COLO668 (cell line): ENCODE measurements at regions not wholly inside any gene's neighbourhood (a gene's known extent, or its start where the extent isn't known, plus 50 kb on each side); places are given as distances from the start of the nearest gene placed in this dataset.

Experiments
- DNase-seq: peaks from one replicate; lab custom pipeline; 2025; ENCODE audit not compliant: unreplicated experiment; lab: John Stamatoyannopoulos, UW

DNA sequence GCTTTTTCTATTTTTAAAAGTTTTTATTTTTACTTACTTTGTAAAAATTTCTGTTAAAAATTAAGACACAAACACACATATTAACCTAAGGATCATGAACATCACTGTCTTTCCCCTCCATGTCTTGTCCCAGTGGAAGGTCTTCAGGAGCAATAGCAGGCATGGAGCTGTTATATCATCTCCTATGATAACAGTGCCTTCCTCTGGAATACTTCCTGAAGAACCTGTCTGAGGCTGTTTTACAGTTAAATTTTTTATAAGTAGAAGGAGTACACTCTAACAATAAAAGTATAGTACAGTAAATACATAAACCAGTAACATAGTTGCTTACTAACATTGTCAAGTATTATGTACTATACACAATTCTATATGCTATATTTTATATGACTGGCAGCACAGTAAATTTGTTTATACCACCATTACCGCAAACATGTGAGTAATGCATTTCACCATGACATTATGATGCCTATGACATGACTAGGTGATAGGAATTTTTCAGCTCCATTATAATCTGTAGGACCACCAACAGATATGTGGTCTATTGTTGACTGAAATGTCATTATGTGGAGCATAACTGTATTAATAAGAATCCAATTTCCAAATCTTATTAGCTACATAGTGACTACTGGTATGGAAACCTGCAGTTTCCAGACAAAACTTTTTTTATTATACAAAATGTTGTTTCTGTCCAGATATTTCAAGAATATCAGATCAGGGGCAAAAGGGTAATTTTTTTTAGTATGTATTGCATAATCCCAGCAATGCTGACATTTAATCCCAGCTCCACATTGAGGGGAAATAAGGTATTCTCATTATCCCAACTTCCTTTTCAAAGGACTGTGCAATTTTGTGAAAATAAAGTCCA is 337.2 kb upstream of the SLC39A10 start:
- DNase-seq, result no peak

DNA sequence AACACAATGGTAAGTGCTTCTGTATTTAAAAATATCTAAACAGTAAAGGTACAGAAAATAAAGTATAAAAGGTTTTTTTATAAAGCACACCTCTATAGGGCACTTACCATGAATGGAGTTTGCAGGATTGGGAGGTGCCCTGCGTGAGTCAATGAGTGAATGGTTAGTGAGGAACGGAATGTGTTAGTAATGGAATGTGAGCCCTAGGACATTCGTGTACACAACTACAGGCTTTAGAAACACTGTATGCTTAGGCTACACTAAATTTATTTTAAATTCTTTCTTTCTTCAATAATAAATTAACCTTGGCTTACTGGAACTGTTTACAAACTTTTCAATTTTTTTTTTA is 337.9 kb upstream of the SLC39A10 start:
- no peak for DNase-seq

DNA sequence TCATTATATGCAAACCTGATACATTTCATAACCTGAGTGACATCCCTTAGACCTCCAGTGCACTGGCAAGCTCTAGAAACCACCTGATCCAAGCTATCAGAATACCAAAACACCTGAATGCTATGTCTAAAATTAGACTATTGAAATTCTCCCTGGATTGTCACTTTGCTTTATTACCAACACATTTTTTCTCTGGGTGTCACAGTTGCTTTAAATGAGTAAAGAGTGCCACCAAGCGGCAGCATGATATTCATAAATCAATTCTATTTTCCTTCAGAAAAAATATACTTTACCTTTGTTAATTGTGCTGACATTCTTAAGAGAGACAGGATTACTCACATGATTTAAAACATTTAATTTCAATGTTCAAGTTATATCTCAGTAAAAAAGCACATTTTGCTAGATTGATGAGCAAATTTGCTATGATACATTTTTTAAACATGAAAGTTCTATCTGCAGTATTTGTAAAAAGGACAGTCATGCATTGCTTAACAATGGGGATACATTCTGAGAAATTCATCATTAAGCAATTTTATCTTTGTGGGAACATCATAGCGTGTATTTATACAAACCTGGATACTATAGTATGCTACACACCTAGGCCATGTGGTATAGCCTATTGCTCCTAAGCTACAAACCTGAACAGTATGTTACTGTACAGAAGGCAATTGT is 338.4 kb upstream of the SLC39A10 start:
- DNase-seq, result no peak

DNA sequence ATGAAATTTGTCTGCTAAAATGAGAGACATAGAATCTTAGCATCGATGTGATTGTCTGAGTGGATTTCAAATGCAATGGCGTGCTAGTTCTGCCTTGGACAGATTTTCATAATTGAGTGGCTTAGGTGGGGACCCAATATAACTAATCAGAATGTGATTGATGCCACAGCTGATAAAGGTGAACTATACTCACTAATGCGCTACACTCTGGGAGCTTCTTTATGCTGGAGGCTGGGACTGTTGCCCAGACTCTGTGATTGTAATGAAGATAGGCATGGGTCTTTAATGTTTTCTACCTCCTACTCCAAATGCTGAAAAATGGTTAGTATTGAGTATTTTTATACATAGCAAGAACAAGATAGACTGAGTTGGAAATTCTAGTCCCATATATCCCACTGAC is 339.5 kb upstream of the SLC39A10 start:
- no peak for DNase-seq

DNA sequence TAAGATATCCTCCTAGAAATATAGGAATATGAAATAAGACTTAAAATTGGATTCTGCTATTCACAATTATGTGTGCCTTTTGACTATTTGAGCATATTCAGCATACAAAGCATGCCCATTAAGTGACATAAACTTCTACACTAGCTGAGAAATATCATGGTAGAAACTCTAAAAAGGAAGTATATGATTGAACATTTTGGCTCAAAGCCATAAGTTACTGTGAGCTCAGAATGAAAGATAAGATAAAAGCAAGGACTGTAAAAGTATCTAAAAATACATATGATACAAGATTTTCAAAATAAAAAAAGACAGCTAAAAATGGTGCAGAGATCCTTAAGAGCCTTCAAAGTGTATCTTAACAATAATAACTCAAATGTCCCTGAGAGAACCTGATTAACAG is 340.5 kb upstream of the SLC39A10 start:
- no peak for DNase-seq

DNA sequence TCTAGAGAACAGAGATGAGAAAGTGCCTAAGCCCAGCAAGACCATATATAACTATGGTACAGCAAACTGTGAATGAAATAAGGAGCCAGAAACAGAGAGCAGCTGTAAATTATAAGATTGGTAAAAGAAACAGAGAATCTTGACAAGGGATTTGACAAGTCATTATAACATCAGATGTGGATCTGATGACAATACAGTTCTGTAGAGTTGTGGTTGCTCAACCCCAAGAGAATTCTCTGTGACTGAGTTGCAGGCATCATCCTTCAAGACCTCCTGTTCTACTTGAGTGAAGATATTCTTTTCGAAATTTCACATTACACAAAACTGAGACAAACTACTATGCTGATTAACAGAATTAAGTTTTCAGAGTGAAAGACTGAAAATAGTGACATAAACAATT is 343.1 kb upstream of the SLC39A10 start:
- DNase-seq, result no peak

DNA sequence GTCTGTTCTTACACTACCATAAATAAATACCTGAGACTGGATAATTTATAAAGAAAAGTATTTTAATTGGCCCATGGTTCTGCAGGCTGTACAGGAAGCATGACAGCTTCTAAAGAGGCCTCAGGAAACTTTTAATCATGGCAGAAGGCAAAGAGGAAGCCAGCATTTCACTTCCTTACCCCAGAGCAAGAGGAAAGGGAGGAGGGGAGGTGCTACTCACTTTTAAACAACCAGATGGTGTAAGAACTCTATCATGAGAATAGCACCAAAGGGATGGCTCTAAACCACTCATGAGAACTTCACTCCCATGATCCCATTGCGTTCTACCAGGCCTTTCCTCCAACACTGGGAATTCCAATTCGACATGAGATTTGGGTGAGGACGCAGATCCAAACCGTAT is 344.4 kb upstream of the SLC39A10 start:
- DNase-seq, result no peak

DNA sequence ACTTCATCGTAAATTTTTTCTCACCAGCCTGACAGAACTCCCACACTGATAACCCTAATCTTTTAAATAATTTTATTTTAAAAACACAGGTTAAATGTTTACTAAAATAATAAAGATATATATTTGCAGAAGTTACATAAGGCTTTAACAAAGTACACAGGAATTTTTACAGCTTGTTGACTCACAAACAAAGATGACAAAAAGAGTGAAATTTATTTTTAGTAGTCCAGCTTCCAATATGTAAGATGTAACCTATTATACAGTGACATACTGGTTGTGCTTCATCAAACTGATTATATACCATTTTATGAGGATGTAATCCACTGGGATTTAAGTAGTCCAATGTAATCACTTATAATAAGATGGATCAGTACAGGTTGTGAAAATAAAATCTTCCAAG is 348.9 kb upstream of the SLC39A10 start:
- no peak for DNase-seq

DNA sequence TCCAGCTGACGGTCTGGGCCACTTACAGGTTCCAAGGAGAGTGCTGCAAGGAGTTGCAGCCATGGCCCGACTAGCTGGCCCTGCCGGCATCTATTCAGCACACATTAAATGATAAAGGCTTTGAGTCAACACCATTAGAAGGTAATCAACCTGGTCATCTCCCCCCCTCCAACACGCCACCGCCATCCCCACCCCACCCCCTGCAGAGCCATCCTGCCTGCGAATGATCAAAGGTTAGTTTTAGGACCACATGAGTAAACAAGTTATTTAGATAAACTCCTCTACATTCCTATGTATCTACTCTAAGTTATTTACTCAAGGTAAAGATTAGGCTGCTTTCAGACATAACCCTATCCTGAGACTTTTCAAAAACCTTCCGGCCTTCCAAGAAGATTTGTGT is 349.3 kb upstream of the SLC39A10 start:
- DNase-seq, result no peak

DNA sequence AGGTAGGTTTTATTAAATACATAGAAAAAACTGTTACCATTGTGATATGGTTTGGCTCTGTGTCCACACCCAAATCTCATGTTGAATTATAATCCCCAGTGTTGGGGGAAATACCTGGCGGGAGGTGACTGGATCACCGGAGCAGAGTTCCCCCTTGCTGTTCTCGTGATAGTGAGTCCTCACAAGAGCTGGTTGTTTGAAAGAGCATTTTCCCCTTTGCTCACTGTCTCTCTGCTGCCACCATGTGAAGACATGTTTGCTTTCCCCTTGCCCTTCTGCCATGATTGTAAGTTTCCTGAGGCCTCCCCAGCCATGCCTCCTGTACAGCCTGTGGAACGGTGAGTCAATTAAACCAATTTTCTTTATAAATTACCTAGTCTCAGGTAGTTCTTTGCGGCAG is 352.7 kb upstream of the SLC39A10 start:
- no peak for DNase-seq

DNA sequence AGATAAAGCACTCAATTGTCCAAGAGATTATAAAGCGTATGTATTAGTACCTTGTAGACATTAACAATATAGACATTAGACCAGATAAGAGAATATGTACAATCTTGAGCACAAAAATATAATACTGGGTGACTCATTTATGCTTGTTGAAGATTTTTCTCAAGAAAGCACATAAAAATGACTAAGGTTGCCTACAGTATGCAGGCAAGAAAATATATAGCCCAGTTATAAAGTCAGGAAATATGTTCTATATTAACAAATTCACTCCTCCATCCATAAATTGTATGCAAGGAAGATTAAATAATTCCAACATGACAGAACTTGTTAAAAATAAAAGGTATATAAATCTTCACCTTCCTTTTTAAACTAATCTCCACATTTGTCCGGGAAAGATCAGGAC is 356.4 kb upstream of the SLC39A10 start:
- no peak for DNase-seq

DNA sequence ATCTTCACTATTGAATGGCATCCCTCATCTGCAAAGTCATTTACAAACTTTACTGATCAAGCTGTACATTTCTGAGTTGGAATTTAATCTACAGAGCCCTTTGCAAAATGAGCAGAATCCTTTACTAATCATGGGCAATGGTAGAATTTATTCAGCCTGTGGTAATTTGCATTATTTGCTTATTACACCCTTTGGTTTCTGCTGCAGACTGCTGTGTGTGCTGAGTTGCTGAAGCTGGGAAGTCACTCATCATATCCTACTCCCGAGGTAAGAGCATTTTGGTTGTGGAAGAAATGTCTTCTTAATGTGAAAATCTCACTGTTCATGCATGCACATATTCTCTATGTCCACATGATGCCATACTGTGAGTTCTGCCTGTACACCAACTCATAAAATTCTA is 357.4 kb upstream of the SLC39A10 start:
- DNase-seq, result no peak

DNA sequence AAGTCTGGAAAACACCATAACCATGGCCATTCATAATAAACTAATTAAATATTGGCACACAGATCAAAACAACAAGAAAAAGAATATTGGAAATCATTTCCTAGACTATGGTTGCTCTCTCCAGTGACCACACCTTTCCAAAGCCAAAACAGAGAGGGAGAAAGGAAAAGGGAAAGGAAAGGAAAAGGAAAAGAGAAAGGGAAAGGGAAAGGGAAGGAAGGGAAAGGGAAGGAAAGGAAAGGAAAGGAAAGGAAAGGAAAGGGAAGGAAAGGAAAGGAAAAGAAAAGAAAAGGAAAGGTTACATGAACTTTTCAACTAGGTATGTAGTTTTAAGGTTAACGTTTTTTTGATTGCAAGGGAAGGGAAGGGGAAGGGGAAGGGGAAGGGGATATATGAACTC is 360.5 kb upstream of the SLC39A10 start:
- no peak for DNase-seq

DNA sequence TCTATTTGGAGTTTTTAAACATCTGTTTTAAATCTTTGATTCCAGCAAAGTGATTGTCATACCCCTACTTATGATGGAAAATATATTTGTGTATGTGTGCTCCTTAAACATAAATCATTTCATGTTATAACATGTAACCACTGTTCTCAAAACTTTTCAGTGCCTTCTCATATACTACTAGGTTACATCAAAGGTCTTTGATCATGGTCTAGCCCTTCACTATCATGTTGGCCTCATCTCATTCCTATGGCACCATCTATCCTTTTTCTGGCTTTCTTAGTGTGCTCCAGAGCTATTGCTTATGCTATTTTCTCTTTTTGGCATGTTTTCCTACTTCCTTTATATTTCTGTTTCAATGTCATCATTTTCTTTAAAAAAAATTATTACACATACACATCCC is 367.9 kb upstream of the SLC39A10 start:
- DNase-seq, result no peak

DNA sequence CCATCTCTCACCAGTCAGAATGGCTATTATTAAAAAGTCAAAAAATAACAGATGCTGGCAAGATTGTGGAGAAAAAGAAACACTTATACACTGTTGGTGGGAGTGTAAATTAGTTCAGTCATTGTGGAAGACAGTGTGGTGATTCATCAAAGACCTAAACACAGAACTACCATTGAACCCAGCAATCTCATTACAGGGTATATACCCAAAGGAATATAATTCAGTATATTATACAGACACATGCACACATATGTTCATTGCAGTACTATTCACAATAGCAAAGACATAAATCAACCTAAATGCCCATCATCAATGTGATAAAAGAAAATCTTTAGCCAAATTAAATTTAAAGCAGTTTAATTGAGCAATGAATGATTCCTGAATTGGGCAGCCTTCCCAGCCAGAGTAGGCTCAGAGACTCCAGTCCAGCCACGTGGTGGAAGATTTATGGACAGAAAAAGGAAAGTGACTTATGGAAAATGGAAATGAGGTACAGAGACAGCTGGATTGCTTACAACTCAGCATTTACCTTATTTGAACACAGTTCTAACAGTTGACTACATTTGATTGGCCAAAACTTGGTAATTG is 377.1 kb upstream of the SLC39A10 start:
- DNase-seq, result no peak

DNA sequence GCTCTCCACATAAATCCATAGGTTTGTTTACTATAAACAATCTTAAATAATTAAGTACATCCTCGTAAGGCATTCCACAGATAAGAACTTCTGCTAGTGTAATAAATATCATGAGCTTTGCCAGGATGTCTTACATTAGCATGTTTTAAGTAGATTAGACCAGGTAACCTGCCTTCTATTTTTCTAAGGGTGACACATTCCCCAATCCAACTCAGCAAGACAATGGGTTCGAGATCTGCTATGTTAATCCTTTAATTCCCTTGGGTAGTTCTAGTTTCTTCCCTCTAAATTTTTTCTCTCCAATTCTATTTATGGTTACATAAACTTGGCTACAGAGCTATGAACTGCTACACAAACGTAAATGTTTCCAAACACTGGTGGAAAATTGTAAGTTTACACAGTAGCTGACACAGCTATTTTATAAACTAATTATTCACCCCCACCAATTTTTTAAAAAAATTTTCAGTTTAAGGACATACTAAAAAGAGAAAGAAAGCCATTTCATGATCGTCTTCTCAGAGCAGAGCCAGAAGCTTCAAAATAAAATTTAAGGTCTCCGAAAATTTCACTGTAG is 386.5 kb upstream of the SLC39A10 start:
- no peak for DNase-seq

DNA sequence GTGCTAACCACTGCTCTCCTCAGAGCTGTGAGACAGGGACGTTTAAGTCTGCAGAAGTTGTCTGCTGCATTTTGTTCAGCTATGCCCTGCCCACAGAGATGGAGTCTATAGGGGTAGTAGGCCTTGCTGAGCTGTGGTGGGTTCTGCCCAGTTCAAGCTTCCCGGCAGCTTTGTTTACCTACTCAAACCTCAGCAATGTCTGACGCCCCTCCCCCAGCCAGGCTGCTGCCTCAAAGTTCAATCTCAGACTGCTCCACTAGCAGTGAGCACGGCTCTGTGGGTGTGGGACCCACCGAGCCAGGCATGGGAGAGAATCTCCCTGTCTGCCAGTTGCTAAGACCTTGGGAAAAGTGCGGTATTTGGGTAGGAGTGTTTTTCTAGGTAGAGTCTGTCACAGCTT is 387.8 kb upstream of the SLC39A10 start:
- DNase-seq, result no peak

DNA sequence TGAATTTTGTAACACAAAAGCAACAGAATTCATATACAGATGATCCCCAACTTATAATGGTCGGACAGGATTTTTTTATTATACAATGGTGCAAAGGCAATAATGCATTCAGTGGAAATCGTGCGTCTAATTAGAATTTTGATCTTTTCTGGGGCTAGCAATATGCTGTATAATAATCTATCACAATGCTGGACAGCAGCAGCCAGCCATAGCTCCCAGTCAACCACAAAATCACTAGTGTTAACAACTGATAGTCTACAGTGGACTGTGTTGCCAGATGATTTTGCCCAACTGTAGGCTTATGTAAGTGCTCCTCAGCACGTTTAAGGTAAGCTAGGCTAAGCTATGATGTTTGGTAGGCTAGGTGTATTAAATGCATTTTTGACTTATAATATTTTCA is 399.0 kb upstream of the SLC39A10 start:
- DNase-seq, result no peak

DNA sequence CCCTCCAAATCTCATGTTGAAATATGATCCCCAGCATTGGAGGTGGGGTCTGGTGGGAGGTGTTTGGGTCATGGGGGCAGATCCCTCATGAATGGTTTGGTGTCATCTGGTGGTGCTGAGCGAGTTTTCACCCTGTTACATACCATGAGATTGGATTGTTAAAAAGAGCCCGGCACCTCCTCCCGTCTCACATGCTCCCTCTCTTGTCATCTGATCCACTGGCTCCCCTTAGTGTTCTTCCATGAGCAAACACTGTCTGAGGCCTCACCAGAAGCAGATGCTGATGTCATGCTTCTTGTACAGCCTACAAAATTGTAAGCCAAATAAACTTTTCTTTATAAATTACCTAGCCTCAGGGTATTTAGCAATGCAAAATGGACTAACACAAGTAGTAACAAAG is 405.0 kb upstream of the SLC39A10 start:
- no peak for DNase-seq

DNA sequence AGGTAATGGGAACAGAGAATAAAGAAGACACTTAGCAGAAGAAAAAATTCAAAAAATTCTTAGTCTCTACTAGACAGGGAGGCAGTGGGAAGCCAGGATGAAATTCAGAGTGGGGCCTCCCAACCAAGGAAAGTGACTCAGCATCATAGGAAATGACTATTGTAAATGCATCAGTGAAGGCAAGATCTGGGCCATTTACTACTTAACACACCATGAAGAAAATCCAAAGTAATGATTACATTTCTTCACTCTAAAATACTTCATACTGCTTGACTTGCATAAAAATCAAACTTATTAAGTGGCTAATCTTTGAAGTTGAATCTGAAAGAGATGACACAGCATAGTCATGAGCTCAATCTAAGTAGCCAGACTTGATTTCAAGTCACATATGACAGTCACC is 405.8 kb upstream of the SLC39A10 start:
- no peak for DNase-seq

DNA sequence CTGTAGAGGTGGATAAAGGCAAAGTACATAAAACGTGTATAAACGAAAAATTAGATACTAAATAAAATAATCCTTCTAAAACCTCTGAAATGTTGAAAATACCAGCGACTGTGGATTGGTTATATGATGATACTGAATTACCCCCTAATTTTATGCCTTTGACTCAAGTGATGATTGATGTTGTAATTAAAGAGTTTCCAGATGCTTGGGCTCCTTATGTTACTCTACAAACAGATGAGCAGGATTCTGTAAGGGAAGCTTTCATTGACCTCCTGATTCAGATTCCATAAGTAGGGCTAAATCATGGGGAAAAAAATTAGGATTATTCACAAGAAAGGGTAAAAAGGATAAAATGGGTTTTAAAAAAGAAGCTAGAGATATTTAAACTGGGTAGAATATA is 418.2 kb upstream of the SLC39A10 start:
- DNase-seq, result no peak

DNA sequence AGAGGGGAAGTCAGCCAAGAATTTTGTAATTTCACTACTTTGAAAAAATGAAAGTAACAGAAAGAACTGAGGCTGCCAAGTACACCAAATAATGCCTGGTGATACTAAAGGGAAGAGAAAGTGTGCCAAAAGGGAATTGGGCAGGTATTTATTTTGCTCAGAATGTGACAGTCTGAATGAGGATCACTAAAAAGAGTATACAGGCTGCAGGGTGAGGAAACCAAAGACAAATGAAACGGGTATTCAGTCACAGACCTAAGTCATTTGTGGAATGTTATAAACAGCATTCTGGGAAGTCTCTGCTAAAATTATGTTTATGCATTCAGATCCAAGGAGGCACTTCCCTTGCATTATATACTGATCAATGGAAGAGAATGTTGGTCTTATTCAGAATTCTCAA is 418.6 kb upstream of the SLC39A10 start:
- no peak for DNase-seq
